ENCODE measurements at regions not wholly inside any gene's neighbourhood (a gene's known extent, or its start where the extent isn't known, plus 50 kb on each side); places are given as distances from the start of the nearest gene placed in this dataset.
"Not testable (repeated sequence)": the region's sequence is repeated elsewhere in the genome, so short reads cannot be mapped to it uniquely, and the experiment has no call there.

DNA sequence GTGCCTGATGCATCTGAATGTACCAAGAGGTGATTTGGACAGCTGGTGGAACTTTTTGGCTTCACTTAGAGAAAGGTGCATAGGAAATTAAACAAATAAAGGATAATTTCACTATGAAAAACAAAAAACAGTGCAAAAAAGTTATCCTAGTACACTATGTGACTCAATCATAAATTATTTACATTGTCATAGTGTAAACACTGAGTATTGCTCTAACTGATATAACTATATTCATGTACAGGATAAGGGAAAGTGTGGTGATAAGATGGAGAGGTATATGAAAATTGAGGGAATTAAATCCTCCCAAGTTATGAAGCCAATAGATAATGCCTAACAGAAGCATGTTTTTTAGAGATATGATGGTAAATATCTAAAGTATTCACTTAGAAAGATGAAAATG is 50.2 kb upstream of the CPNE4 start:
- no peak for DNase-seq (ENCODE audit: low read depth)

DNA sequence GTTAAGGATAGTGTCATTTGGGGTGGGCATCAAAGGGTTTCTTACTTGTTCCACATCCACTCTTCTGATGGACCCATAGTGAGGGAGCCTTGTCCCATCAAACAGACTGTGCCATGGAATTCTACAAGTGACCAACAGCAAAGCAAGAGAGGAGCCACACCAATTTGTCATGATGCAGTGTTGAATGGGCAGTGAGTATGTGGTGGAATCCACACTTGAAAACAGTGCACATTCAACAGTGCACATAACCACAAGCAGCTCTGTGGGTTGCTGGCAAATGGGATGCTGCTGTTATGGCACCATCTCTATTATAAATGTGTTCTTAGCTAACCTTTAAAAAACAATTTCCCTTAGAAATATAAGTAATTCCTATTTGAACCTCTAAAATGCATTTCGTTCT is 52.5 kb upstream of the CPNE4 start:
- DNase-seq (ENCODE audit: low read depth): no peak

GRCh38 chr3:132088291-132088690 is 53.5 kb upstream of the CPNE4 start:
- no peak for DNase-seq (ENCODE audit: low read depth)

DNA sequence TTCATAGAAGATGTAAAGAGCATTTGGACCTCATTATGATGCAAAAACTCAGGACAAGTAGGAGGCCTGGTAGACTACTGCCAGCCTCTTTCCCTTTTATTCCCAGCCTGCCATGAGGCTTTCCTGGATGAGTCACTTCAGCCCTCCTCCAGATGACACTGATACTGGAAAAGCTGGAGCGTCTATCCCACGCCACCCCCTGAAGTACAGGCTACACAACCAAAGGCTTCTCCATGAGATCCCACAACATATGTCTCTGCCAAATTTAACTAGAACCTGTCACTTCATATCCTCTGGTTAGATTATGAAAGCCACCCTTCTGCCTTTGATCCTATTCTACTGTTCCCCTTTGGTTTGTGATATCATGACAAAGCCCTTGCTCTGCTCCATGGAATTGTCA is 56.1 kb upstream of the CPNE4 start:
- DNase-seq (ENCODE audit: low read depth): no peak

GRCh38 chr3:132116601-132117000 is 81.8 kb upstream of the CPNE4 start:
- DNase-seq (ENCODE audit: low read depth): no peak

GRCh38 chr3:132117642-132118041 is 82.8 kb upstream of the CPNE4 start:
- no peak for DNase-seq (ENCODE audit: low read depth)

- DNase-seq (ENCODE audit: low read depth): no peak
Measured at GRCh38 chr3:132119531-132119930, 84.7 kb upstream of the CPNE4 start.

GRCh38 chr3:132124096-132124495 is 89.3 kb upstream of the CPNE4 start:
- DNase-seq (ENCODE audit: low read depth): no peak

GRCh38 chr3:132124651-132125284 is 90.0 kb upstream of the CPNE4 start:
- DNase-seq (ENCODE audit: low read depth): no peak

DNA sequence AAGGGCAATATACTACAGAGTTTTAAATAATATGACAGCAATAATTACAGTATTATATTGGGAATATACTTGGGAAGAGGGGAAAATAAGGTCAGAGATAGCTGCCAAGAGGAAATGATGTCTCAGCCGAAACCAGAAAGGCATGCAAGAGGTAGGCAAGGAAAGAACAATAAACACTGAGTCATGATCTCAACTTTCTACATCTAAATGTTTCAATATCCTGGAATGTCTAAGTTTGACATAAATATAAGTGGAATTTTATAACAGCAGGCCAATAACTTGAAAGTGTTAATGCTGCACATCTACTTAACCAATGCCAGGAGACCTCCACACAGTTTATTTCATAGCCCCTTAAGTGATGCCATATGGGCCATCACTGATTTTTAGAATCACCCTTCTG is 99.8 kb upstream of the CPNE4 start:
- peak; percentile 62 for DNase-seq (ENCODE audit: low read depth)

DNA sequence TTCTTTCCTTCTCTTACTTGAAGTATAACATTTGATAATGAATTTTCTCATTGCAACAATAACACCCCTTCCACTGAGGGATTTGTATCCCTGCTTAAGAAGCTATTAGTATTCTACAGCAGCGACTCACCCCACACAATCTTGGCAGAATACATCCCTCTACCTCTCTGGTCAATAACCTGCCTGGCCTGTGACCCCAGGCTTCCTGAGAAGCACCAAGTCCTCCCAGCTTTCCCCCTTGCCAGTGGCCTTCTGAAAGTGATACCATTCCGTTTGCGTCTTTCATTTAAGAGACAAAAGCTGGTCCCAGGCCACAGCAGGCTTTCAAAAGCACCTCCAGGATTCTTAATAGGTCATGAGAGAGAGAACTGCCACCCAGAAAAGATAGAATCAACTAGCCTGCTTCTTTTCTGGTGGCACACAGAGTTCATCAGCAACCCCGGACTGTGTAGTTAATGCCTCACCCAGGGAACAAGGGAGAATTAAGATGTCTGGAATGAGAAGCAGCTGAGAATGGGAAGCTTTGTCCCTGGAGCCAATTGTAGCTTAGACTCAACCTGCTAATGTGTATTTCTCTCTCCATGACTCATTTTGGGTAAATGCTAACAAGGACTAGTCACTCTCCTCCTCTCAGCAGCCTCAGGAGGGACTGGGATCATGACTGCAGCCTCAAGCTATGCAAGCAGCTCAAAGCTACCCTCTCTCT is 101.0 kb upstream of the CPNE4 start:
- DNase-seq (ENCODE audit: low read depth): peak; percentile 93

GRCh38 chr3:132136334-132136716 is 101.5 kb upstream of the CPNE4 start:
- DNase-seq (ENCODE audit: low read depth): no peak

GRCh38 chr3:132136902-132137301 is 102.1 kb upstream of the CPNE4 start:
- DNase-seq (ENCODE audit: low read depth): not testable (repeated sequence)

DNA sequence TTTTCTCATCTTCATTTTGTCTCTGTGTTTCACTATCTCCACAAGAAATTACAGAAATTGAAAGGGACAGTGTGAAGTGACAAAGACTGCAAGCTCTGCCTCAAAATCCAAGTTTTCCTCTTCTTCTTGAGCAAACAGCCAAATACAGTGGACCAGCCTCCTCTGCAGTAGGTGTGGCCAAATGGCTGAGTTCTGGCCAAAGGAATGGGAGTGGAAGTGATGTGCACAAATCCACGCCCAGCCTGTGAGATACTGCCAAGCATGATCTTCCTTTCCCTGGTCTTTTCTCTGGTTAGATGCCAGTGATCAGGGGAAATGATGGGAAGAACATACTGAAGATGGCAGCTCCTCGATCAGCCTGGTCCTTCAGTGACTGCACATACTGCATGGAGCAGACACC is 111.0 kb upstream of the CPNE4 start:
- DNase-seq (ENCODE audit: low read depth): no peak

- DNase-seq (ENCODE audit: low read depth): no peak
Measured at GRCh38 chr3:132154619-132155018, 119.8 kb upstream of the CPNE4 start.

DNA sequence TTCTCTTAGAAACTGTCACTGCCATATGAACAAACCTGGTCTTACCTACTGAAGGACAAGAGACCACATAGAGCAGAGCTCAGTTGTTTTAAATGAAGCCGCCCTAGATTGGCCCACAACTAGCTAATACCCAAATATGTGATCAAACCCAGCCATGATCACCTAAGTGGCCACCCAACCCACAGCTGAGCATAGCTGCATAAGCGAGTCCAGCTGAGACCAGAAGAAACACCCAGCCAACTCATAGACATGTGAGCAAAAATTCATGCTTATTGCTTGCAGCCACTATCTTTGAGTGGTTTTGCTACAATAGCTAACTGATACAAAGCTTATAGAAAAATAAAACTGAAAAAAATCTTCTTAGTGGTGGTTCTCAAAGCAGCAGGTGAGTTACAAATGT is 124.3 kb upstream of the CPNE4 start:
- DNase-seq (ENCODE audit: low read depth): no peak

DNA sequence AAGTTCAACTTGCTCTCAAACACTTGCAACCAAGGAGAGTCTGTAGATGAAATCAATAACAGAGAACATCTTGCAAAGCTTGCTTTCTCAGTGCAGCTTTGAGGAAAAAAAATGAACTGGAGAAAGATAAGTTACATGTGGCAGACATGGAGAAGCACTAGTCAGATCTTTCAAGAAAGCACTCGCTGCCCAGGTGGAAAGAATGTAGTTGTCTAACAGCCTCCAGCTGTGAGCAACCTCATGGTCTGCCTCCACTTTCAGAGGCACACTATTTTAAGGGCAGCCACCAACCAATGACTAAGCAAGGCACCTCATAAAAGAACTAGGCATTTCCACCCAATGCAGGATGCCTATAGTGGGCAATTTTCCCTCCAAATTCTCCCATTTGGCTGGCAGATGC is 125.4 kb upstream of the CPNE4 start:
- no peak for DNase-seq (ENCODE audit: low read depth)

DNA sequence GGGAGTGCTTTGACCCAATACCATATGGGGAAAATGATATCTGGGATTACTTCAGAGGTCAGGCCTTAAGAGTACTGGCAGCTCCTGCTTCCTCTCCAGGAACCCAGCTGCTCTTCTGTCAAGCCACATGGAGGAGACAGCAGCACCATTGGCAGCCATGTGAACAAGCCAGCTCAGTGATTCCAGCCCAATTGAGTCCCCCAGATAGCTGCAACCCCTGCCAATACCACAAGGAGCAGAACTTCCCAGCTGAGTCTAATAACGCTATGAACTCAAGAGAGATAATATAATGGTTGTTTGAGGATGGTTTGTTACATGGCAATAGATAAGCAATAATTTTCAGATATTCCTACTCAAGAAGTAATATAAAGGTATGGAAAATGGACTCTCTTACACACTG is 126.8 kb upstream of the CPNE4 start:
- DNase-seq (ENCODE audit: low read depth): no peak

DNA sequence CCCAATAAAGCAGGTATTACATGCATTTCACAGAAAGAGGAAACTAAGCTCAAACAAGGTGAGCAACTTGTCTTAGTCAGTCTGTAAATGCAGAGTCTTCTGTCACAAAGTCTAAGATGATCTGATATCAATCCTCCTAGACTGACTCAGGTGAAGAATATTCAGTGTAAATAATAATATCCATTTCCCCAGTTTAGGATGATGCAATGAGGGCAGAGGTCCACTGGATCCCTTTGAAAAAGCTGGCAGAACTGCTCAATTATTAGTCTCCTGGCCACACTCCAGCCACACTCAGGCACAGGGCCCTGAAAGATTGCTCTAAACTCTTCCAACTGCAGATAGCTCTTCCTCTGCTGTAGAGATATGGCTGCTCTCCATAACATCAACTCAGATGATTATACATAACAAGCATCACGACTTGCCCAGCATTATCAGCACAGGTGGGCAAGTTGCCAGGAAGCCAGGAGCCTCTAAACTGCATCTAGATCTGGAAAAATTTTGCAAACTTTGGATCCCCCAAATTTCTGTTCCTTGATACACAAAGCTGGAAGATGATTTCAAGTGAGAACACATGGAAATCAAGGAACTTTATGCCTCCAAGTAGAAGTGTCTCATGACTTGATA is 129.8 kb upstream of the CPNE4 start:
- DNase-seq (ENCODE audit: low read depth): no peak

GRCh38 chr3:132167870-132168269 is 133.1 kb upstream of the CPNE4 start:
- no peak for DNase-seq (ENCODE audit: low read depth)

DNA sequence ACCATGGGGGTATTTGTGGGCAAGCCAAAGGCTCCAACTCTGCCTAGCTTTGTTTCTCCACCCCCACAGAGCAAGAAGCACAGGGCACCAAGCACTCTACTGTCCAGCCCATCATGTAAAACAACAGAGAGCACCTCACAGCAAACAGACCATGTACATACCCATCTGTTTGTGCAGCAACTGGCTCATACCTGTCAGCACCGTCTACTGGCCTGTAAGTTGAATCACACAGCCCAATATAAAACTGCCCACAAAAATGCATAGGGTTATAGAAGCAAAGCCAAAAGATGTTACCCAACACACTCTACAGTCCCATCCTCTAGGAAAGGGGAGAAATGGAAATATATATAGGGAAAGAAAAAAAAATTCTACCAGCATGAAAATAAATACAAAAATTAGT is 139.7 kb upstream of the CPNE4 start:
- no peak for DNase-seq (ENCODE audit: low read depth)

DNA sequence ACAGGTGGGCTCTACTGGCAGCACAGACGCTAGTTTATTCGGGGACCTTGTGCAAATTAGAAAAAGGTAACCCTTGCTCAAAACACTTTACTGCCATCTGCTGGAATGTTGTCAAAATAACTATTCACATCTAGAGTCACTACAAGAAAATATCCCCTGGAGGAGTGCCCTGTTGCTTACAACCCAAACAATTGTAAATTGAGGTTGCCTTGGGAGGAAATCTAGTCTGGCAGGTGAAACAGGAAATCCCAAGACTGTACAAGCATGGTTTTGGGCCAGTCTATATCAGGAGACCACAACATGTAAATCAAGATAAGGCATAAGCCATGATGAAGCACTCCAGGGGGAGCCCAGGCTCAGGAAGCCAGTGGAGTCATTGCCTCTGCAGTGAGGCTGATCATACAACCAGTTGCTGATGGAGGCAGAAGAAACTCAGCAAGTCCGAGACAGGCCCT is 136.8 kb upstream of the ACP3 start:
- peak; percentile 26 for DNase-seq (ENCODE audit: low read depth)

- DNase-seq (ENCODE audit: low read depth): no peak
Measured at GRCh38 chr3:132183811-132184210, 133.4 kb upstream of the ACP3 start.

DNA sequence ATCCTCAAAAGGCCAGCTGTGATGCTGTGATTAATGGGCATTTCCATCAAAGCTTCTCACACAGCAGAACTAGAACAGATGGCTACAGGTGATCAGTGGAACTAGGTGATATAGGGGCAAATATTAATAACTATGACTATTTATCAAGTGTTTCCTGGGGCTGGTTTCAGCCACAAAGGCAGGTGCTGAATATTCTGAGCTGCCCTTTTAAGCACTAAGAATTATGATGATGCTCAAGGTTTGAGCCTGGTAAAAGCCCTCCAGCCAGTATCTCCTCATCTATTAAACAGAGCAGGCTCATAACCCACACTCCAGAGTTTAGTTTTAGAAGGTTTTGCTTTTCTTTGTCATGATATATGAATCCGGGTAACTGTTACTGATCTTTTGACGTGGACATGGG is 129.5 kb upstream of the ACP3 start:
- DNase-seq (ENCODE audit: low read depth): no peak

Data from HS-27A (cell line).